Midbrain (tissue), 1 donor: ENCODE measurements at regions not wholly inside any gene's neighbourhood (a gene's known extent, or its start where the extent isn't known, plus 50 kb on each side); places are given as distances from the start of the nearest gene placed in this dataset.

ENCODE experiments used
- DNase-seq: peaks from one replicate; lab custom pipeline; 2025; lab: John Stamatoyannopoulos, UW

- no peak for DNase-seq
Measured at GRCh38 chr5:174291162-174291561, 245.7 kb downstream of the NSG2 start.

GRCh38 chr5:174292348-174292747 is 246.8 kb downstream of the NSG2 start:
- DNase-seq, result no peak

- DNase-seq, result no peak
Measured at GRCh38 chr5:174293006-174293405, 247.5 kb downstream of the NSG2 start.

- DNase-seq, result no peak
Measured at GRCh38 chr5:174293481-174293880, 248.0 kb downstream of the NSG2 start.

- no peak for DNase-seq
Measured at GRCh38 chr5:174294891-174295620, 249.6 kb downstream of the NSG2 start.

- no peak for DNase-seq
Measured at GRCh38 chr5:174295702-174296436, 250.4 kb downstream of the NSG2 start.

GRCh38 chr5:174300118-174300940 is 254.8 kb downstream of the NSG2 start:
- no peak for DNase-seq

- no peak for DNase-seq
Measured at GRCh38 chr5:174300941-174301761, 255.6 kb downstream of the NSG2 start.

GRCh38 chr5:174301848-174302625 is 256.5 kb downstream of the NSG2 start:
- no peak for DNase-seq

- no peak for DNase-seq
Measured at GRCh38 chr5:174303035-174303434, 257.5 kb downstream of the NSG2 start.

- DNase-seq, result no peak
Measured at GRCh38 chr5:174303437-174304045, 258.0 kb downstream of the NSG2 start.

- DNase-seq, result no peak
Measured at GRCh38 chr5:174305241-174305681, 259.8 kb downstream of the NSG2 start.

GRCh38 chr5:174306345-174307030 is 261.0 kb downstream of the NSG2 start:
- DNase-seq, result no peak

- DNase-seq, result no peak
Measured at GRCh38 chr5:174307031-174307408, 261.5 kb downstream of the NSG2 start.

GRCh38 chr5:174307656-174308271 is 262.3 kb downstream of the NSG2 start:
- no peak for DNase-seq

GRCh38 chr5:174309131-174309795 is 263.8 kb downstream of the NSG2 start:
- DNase-seq, result no peak

GRCh38 chr5:174310243-174310642 is 264.7 kb downstream of the NSG2 start:
- DNase-seq, result no peak

GRCh38 chr5:174310706-174311105 is 265.2 kb downstream of the NSG2 start:
- DNase-seq, result no peak

GRCh38 chr5:174311121-174311520 is 265.6 kb downstream of the NSG2 start:
- DNase-seq, result no peak
